ENCODE measurements at regions not wholly inside any gene's neighbourhood (a gene's known extent, or its start where the extent isn't known, plus 50 kb on each side); places are given as distances from the start of the nearest gene placed in this dataset.

GRCh38 chr15:78695046-78695671, 54.1 kb upstream of the CHRNB4 start:
- no peak overlapping the region for H2AFZ ChIP-seq (ENCODE audit: low read length)
- DNase-seq (ENCODE audit: low spot score) (no peak), ATAC-seq (no peak), FAIRE-seq (no peak)
- no TSS peak for BruUV-seq (replicated peaks)
- intact Hi-C loops (cut with micrococcal nuclease; ENCODE audit: unreplicated experiment), result no loop called here
- CTCF ChIA-PET (ENCODE audit: low intra/inter-chr PET ratio, low total read pairs), result no interaction called here
- no peaks in the 10 kb centered on the region for H4K20me1 ChIP-seq (ENCODE audit: insufficient read depth, low read length)
- in situ Hi-C loops (cut with HindIII; ENCODE audit: extremely low pct_ligation_motif_present, low pct_unique_long_range_greater_than_20kb), result no loop called here
- no peaks in the 10 kb centered on the region for H3K36me3 ChIP-seq (replicated peaks in 1 of 2; ENCODE audit: control insufficient read depth in 1 of 2, insufficient read depth in 2 of 2, low read length in 2 of 2)
- no peaks in the 10 kb centered on the region for H3K79me2 ChIP-seq (ENCODE audit: insufficient read depth, low read length)
- POLR2A ChIA-PET, result no interaction called here
- H3K9ac ChIP-seq (ENCODE audit: insufficient read depth, low read depth, low read length), result no peak overlapping the region
- H3K9me3 ChIP-seq (ENCODE audit: low read length), result no peaks in the 10 kb centered on the region
- no peak overlapping the region for H3K4me3 ChIP-seq (replicated peaks in 1 of 3; ENCODE audit: insufficient read depth in 1 of 3, low read depth in 2 of 3, low read length in 3 of 3)
- no peak overlapping the region for H3K27ac ChIP-seq (ENCODE audit: extremely low read length, insufficient read depth, low read length)
- no peak overlapping the region for H3K4me2 ChIP-seq (ENCODE audit: low read depth, low read length)
- no peaks in the 10 kb centered on the region for H3K4me1 ChIP-seq (ENCODE audit: insufficient read depth, low read length)
- 0 out of 5 replicates have a peak, but pooled peaks cover 0 to 3% of the 10 kb centered on the region in 2 experiments for H3K27me3 ChIP-seq (ENCODE audit: control insufficient read depth in 1 of 2, insufficient read depth in 2 of 2, low read length in 2 of 2)
- TF ChIP-seq HDAC2 (CRISPR knock-in tag; IDR thresholded peaks at IDR 0.05), result no peak
- no peak for TF ChIP-seq ZNF343 (CRISPR knock-in tag; IDR thresholded peaks at IDR 0.05)
- no peak for TF ChIP-seq HHEX (CRISPR knock-in tag; IDR thresholded peaks at IDR 0.05)
- TF ChIP-seq ZNF121 (CRISPR knock-in tag; IDR thresholded peaks at IDR 0.05), result no peak
- no peak for TF ChIP-seq NCOR1 (IDR thresholded peaks at IDR 0.05; ENCODE audit: borderline replicate concordance, low read length)
- no peak for TF ChIP-seq ZNF629 (CRISPR knock-in tag; conservative IDR thresholded peaks at IDR 0.05)
- no peak for TF ChIP-seq ZNF3 (CRISPR knock-in tag; IDR thresholded peaks at IDR 0.05)
- TF ChIP-seq MED1 (CRISPR knock-in tag; IDR thresholded peaks at IDR 0.05), result no peak
- TF ChIP-seq CC2D1A (CRISPR knock-in tag; IDR thresholded peaks at IDR 0.05), result no peak
- TF ChIP-seq ZBTB38 (CRISPR knock-in tag; IDR thresholded peaks at IDR 0.05), result no peak
- TF ChIP-seq BRD4 (CRISPR knock-in tag; IDR thresholded peaks at IDR 0.05), result no peak
- no peak for TF ChIP-seq CSRNP2 (CRISPR knock-in tag; conservative IDR thresholded peaks at IDR 0.05; ENCODE audit: low read depth)
- no peak for TF ChIP-seq ELF4 (CRISPR knock-in tag; IDR thresholded peaks at IDR 0.05; ENCODE audit: borderline replicate concordance)
- no peak for TF ChIP-seq ZNF232 (CRISPR knock-in tag; IDR thresholded peaks at IDR 0.05; ENCODE audit: borderline replicate concordance)
- no peak for TF ChIP-seq RXRA (CRISPR knock-in tag; IDR thresholded peaks at IDR 0.05)
- no peak for TF ChIP-seq SAFB2 (CRISPR knock-in tag; IDR thresholded peaks at IDR 0.05; ENCODE audit: borderline replicate concordance, low read depth)
- TF ChIP-seq NFATC3 (CRISPR knock-in tag; IDR thresholded peaks at IDR 0.05), result no peak
- TF ChIP-seq CHD2 (IDR thresholded peaks at IDR 0.05; ENCODE audit: low read depth, low read length), result no peak
- no peak for TF ChIP-seq ZBTB46 (CRISPR knock-in tag; IDR thresholded peaks at IDR 0.05; ENCODE audit: borderline replicate concordance)

Measured in HepG2 (cell line).